ENCODE measurements at regions not wholly inside any gene's neighbourhood (a gene's known extent, or its start where the extent isn't known, plus 50 kb on each side); places are given as distances from the start of the nearest gene placed in this dataset.
"Not testable (repeated sequence)": the region's sequence is repeated elsewhere in the genome, so short reads cannot be mapped to it uniquely, and the experiment has no call there.

- peaks cover 4% of the 10 kb centered on the region for H3K4me1 ChIP-seq (ENCODE audit: control insufficient read depth, insufficient read depth, low read length)
- no peaks in the 10 kb centered on the region for H3K27me3 ChIP-seq (ENCODE audit: control insufficient read depth, insufficient read depth, low read length)
- H3K9me3 ChIP-seq (ENCODE audit: control insufficient read depth, insufficient read depth, low read length) = no peaks in the 10 kb centered on the region
- H3K36me3 ChIP-seq (ENCODE audit: control insufficient read depth, insufficient read depth, low read length) = no peaks in the 10 kb centered on the region
- H3K4me3 ChIP-seq (ENCODE audit: low read depth, low read length) = no peak overlapping the region
- no CpG with 5 or more reads among the region's 5 CpGs for WGBS (ENCODE audit: insufficient coverage)
- no peak for DNase-seq (ENCODE audit: low read depth in 4 of 6, low spot score in 6 of 6)
- no peak overlapping the region for H3K27ac ChIP-seq (ENCODE audit: low read depth, low read length)
Measured at GRCh38 chr4:81789741-81790399, 318.2 kb upstream of the RASGEF1B start.

GRCh38 chr4:81789158-81789557 is 317.5 kb upstream of the RASGEF1B start:
- Histone ChIP-seq H3K36me3 (ENCODE audit: control insufficient read depth, insufficient read depth, low read length) (no peaks in the 10 kb centered on the region), H3K4me3 (ENCODE audit: low read depth, low read length) (no peak overlapping the region), H3K9me3 (ENCODE audit: control insufficient read depth, insufficient read depth, low read length) (no peaks in the 10 kb centered on the region), H3K27me3 (ENCODE audit: control insufficient read depth, insufficient read depth, low read length) (no peaks in the 10 kb centered on the region), H3K27ac (ENCODE audit: low read depth, low read length) (no peak overlapping the region), H3K4me1 (ENCODE audit: control insufficient read depth, insufficient read depth, low read length) (peaks cover 4% of the 10 kb centered on the region)
- DNase-seq (ENCODE audit: low read depth in 4 of 6, low spot score in 6 of 6) = peak in 1 of 6 donors; percentile 25

- peak in 2 of 6 donors; percentile 10 to 49 for DNase-seq (ENCODE audit: low read depth in 4 of 6, low spot score in 6 of 6)
- H3K36me3 ChIP-seq (ENCODE audit: control insufficient read depth, insufficient read depth, low read length) = no peaks in the 10 kb centered on the region
- H3K4me1 ChIP-seq (ENCODE audit: control insufficient read depth, insufficient read depth, low read length) = peaks cover 4% of the 10 kb centered on the region
- WGBS (ENCODE audit: insufficient coverage) = 91% methylated on average over 1 of the region's 1 CpG
- no peak overlapping the region for H3K4me3 ChIP-seq (ENCODE audit: low read depth, low read length)
- no peaks in the 10 kb centered on the region for H3K27me3 ChIP-seq (ENCODE audit: control insufficient read depth, insufficient read depth, low read length)
- H3K27ac ChIP-seq (ENCODE audit: low read depth, low read length) = no peak overlapping the region
- H3K9me3 ChIP-seq (ENCODE audit: control insufficient read depth, insufficient read depth, low read length) = no peaks in the 10 kb centered on the region
Measured at GRCh38 chr4:81786766-81787165, 315.1 kb upstream of the RASGEF1B start.

- no peaks in the 10 kb centered on the region for H3K27me3 ChIP-seq (ENCODE audit: control insufficient read depth, insufficient read depth, low read length)
- 61% methylated on average over 2 of the region's 4 CpGs for WGBS (ENCODE audit: insufficient coverage)
- peak in 2 of 6 donors; percentile 61 to 87 for DNase-seq (ENCODE audit: low read depth in 4 of 6, low spot score in 6 of 6)
Measured at GRCh38 chr4:81786063-81786763, 314.5 kb upstream of the RASGEF1B start.

GRCh38 chr4:81785338-81785737 is 313.6 kb upstream of the RASGEF1B start:
- Histone ChIP-seq H3K27ac (ENCODE audit: low read depth, low read length) (no peak overlapping the region), H3K36me3 (ENCODE audit: control insufficient read depth, insufficient read depth, low read length) (no peaks in the 10 kb centered on the region), H3K4me1 (ENCODE audit: control insufficient read depth, insufficient read depth, low read length) (peaks cover 4% of the 10 kb centered on the region), H3K27me3 (ENCODE audit: control insufficient read depth, insufficient read depth, low read length) (no peaks in the 10 kb centered on the region), H3K9me3 (ENCODE audit: control insufficient read depth, insufficient read depth, low read length) (no peaks in the 10 kb centered on the region), H3K4me3 (ENCODE audit: low read depth, low read length) (no peak overlapping the region)
- no CpG with 5 or more reads among the region's 4 CpGs for WGBS (ENCODE audit: insufficient coverage)
- no peak for DNase-seq (ENCODE audit: low read depth in 4 of 6, low spot score in 6 of 6)

More at GRCh38 chr4:81786063-81786763, 314.5 kb upstream of the RASGEF1B start:
- H3K27ac ChIP-seq (ENCODE audit: low read depth, low read length) = no peak overlapping the region
- no peaks in the 10 kb centered on the region for H3K36me3 ChIP-seq (ENCODE audit: control insufficient read depth, insufficient read depth, low read length)
- H3K9me3 ChIP-seq (ENCODE audit: control insufficient read depth, insufficient read depth, low read length) = no peaks in the 10 kb centered on the region
- H3K4me1 ChIP-seq (ENCODE audit: control insufficient read depth, insufficient read depth, low read length) = peaks cover 4% of the 10 kb centered on the region
- no peak overlapping the region for H3K4me3 ChIP-seq (ENCODE audit: low read depth, low read length)

GRCh38 chr4:81783558-81783957 is 311.9 kb upstream of the RASGEF1B start:
- Histone ChIP-seq H3K27me3 (ENCODE audit: control insufficient read depth, insufficient read depth, low read length) (no peaks in the 10 kb centered on the region), H3K4me1 (ENCODE audit: control insufficient read depth, insufficient read depth, low read length) (peaks cover 4% of the 10 kb centered on the region), H3K36me3 (ENCODE audit: control insufficient read depth, insufficient read depth, low read length) (no peaks in the 10 kb centered on the region), H3K9me3 (ENCODE audit: control insufficient read depth, insufficient read depth, low read length) (no peaks in the 10 kb centered on the region), H3K4me3 (ENCODE audit: low read depth, low read length) (no peak overlapping the region), H3K27ac (ENCODE audit: low read depth, low read length) (no peak overlapping the region)
- no CpG with 5 or more reads among the region's 2 CpGs for WGBS (ENCODE audit: insufficient coverage)
- peak in 1 of 6 donors; percentile 73 for DNase-seq (ENCODE audit: low read depth in 4 of 6, low spot score in 6 of 6)

- no peaks in the 10 kb centered on the region for H3K9me3 ChIP-seq (ENCODE audit: control insufficient read depth, insufficient read depth, low read length)
- peaks cover 3% of the 10 kb centered on the region for H3K4me1 ChIP-seq (ENCODE audit: control insufficient read depth, insufficient read depth, low read length)
- DNase-seq (ENCODE audit: low read depth in 4 of 6, low spot score in 6 of 6) = peak in 1 of 6 donors; percentile 50
- H3K36me3 ChIP-seq (ENCODE audit: control insufficient read depth, insufficient read depth, low read length) = no peaks in the 10 kb centered on the region
- H3K4me3 ChIP-seq (ENCODE audit: low read depth, low read length) = no peak overlapping the region
- H3K27me3 ChIP-seq (ENCODE audit: control insufficient read depth, insufficient read depth, low read length) = no peaks in the 10 kb centered on the region
- H3K27ac ChIP-seq (ENCODE audit: low read depth, low read length) = no peak overlapping the region
- WGBS (ENCODE audit: insufficient coverage) = no CpG with 5 or more reads among the region's 2 CpGs
Measured at GRCh38 chr4:81781799-81782198, 310.1 kb upstream of the RASGEF1B start.

- WGBS (ENCODE audit: insufficient coverage) = no CpG with 5 or more reads among the region's 3 CpGs
- not testable (repeated sequence) for H3K36me3 ChIP-seq (ENCODE audit: control insufficient read depth, insufficient read depth, low read length); H3K9me3 ChIP-seq (ENCODE audit: control insufficient read depth, insufficient read depth, low read length)
Measured at GRCh38 chr4:81777718-81778117, 306.0 kb upstream of the RASGEF1B start.

GRCh38 chr4:81776794-81777193 is 305.1 kb upstream of the RASGEF1B start:
- no peak overlapping the region for H3K4me3 ChIP-seq (ENCODE audit: low read depth, low read length)
- no peak for DNase-seq (ENCODE audit: low read depth in 4 of 6, low spot score in 6 of 6)
- no peak overlapping the region for H3K27ac ChIP-seq (ENCODE audit: low read depth, low read length)
- no peaks in the 10 kb centered on the region for H3K36me3 ChIP-seq (ENCODE audit: control insufficient read depth, insufficient read depth, low read length)
- H3K27me3 ChIP-seq (ENCODE audit: control insufficient read depth, insufficient read depth, low read length) = no peaks in the 10 kb centered on the region
- H3K9me3 ChIP-seq (ENCODE audit: control insufficient read depth, insufficient read depth, low read length) = no peaks in the 10 kb centered on the region
- H3K4me1 ChIP-seq (ENCODE audit: control insufficient read depth, insufficient read depth, low read length) = no peaks in the 10 kb centered on the region

More at GRCh38 chr4:81777718-81778117, 306.0 kb upstream of the RASGEF1B start:
- H3K4me3 ChIP-seq (ENCODE audit: low read depth, low read length); H3K27ac ChIP-seq (ENCODE audit: low read depth, low read length); DNase-seq (ENCODE audit: low read depth in 4 of 6, low spot score in 6 of 6); H3K4me1 ChIP-seq (ENCODE audit: control insufficient read depth, insufficient read depth, low read length); H3K27me3 ChIP-seq (ENCODE audit: control insufficient read depth, insufficient read depth, low read length): not testable (repeated sequence)

GRCh38 chr4:81773557-81773956 is 301.9 kb upstream of the RASGEF1B start:
- no CpG with 5 or more reads among the region's 3 CpGs for WGBS (ENCODE audit: insufficient coverage)
- no peak overlapping the region for H3K4me3 ChIP-seq (ENCODE audit: low read depth, low read length)
- H3K27ac ChIP-seq (ENCODE audit: low read depth, low read length) = no peak overlapping the region
- no peaks in the 10 kb centered on the region for H3K4me1 ChIP-seq (ENCODE audit: control insufficient read depth, insufficient read depth, low read length)
- H3K9me3 ChIP-seq (ENCODE audit: control insufficient read depth, insufficient read depth, low read length) = no peaks in the 10 kb centered on the region
- no peaks in the 10 kb centered on the region for H3K27me3 ChIP-seq (ENCODE audit: control insufficient read depth, insufficient read depth, low read length)
- H3K36me3 ChIP-seq (ENCODE audit: control insufficient read depth, insufficient read depth, low read length) = no peaks in the 10 kb centered on the region
- DNase-seq (ENCODE audit: low read depth in 4 of 6, low spot score in 6 of 6) = no peak

All from spinal cord (tissue), 9 donors.